ENCODE measurements at regions not wholly inside any gene's neighbourhood (a gene's known extent, or its start where the extent isn't known, plus 50 kb on each side); places are given as distances from the start of the nearest gene placed in this dataset.

GRCh38 chr2:11008773-11009172, 97.0 kb downstream of the KCNF1 start:
- no peaks in the 10 kb centered on the region for H3K9me3 ChIP-seq
- TF ChIP-seq CHD2 (IDR thresholded peaks at IDR 0.05; ENCODE audit: low read length, partially characterized antibody) (no peak), MXI1 (IDR thresholded peaks at IDR 0.05; ENCODE audit: low read depth, low read length) (no peak), MAX (IDR thresholded peaks at IDR 0.05; ENCODE audit: low read depth) (no peak), RXRA (IDR thresholded peaks at IDR 0.05; ENCODE audit: borderline replicate concordance, low read depth) (no peak), RFX5 (IDR thresholded peaks at IDR 0.05; ENCODE audit: low read length) (no peak), FOXJ3 (CRISPR knock-in tag; IDR thresholded peaks at IDR 0.05) (no peak), ELF1 (IDR thresholded peaks at IDR 0.05) (no peak)
- ChIA-PET CTCF (interaction anchor here (1.0 to 2.4 kb wide), 4 partner anchors 22 to 177 kb away, joined by 3 to 6 read pairs (median 6); no protein-coding TSS in a partner anchor), POLR2A (no interaction called here)
- no peaks in the 10 kb centered on the region for H3K9me2 ChIP-seq
- H4K20me1 ChIP-seq (ENCODE audit: insufficient read depth) = no peaks in the 10 kb centered on the region
- no peak overlapping the region for H3K27ac ChIP-seq (ENCODE audit: low read depth in 2 of 2, low read length in 1 of 2)
- WGBS (ENCODE audit: low lambda C conversion rate) = 66% methylated on average over 4 of the region's 4 CpGs
- no peaks in the 10 kb centered on the region for H3K36me3 ChIP-seq (replicated peaks in 1 of 2; ENCODE audit: control insufficient read depth in 1 of 2, insufficient read depth in 2 of 2, low read length in 1 of 2)
- H3K4me2 ChIP-seq = no peak overlapping the region
- H2AFZ ChIP-seq (ENCODE audit: low read depth) = no peak overlapping the region
- H3K4me3 ChIP-seq (ENCODE audit: low read depth in 2 of 2, low read length in 1 of 2) = no peak overlapping the region
- DNase-seq = no peak
- peaks cover 3% of the 10 kb centered on the region for H3F3A ChIP-seq (replicated peaks; ENCODE audit: insufficient read depth)
- H3K4me1 ChIP-seq (ENCODE audit: control insufficient read depth in 1 of 2, insufficient read depth in 2 of 2, low read depth in 1 of 2, low read length in 1 of 2) = peaks cover 0 to 3% of the 10 kb centered on the region in 2 experiments; a peak in 1 of 4 replicates
- 0 out of 2 replicates have a peak, but pooled peaks cover 4% of the 10 kb centered on the region for H3K27me3 ChIP-seq (ENCODE audit: insufficient read depth)
- no peak overlapping the region for H3K9ac ChIP-seq
- no peaks in the 10 kb centered on the region for H3K79me2 ChIP-seq (ENCODE audit: insufficient read depth)

- H3F3A ChIP-seq (replicated peaks; ENCODE audit: insufficient read depth) = no peaks in the 10 kb centered on the region
- H3K4me2 ChIP-seq = no peak overlapping the region
- WGBS (ENCODE audit: low lambda C conversion rate) = 78% methylated on average over 3 of the region's 3 CpGs
- ChIA-PET CTCF (interaction anchor here (0.6 to 2.4 kb wide), 4 partner anchors 19 to 177 kb away, joined by 3 to 6 read pairs (median 6); no protein-coding TSS in a partner anchor), POLR2A (no interaction called here)
- no peaks in the 10 kb centered on the region for H3K79me2 ChIP-seq (ENCODE audit: insufficient read depth)
- H2AFZ ChIP-seq (ENCODE audit: low read depth) = no peak overlapping the region
- H3K9ac ChIP-seq = no peak overlapping the region
- no peaks in the 10 kb centered on the region for H4K20me1 ChIP-seq (ENCODE audit: insufficient read depth)
- H3K4me3 ChIP-seq (ENCODE audit: low read depth in 2 of 2, low read length in 1 of 2) = no peak overlapping the region
- H3K9me3 ChIP-seq = no peaks in the 10 kb centered on the region
- H3K27ac ChIP-seq (ENCODE audit: low read depth in 2 of 2, low read length in 1 of 2) = no peak overlapping the region
- peaks cover 0 to 3% of the 10 kb centered on the region in 2 experiments; a peak in 1 of 4 replicates for H3K4me1 ChIP-seq (ENCODE audit: control insufficient read depth in 1 of 2, insufficient read depth in 2 of 2, low read depth in 1 of 2, low read length in 1 of 2)
- no peaks in the 10 kb centered on the region for H3K9me2 ChIP-seq
- no peak for DNase-seq
- H3K27me3 ChIP-seq (ENCODE audit: insufficient read depth) = peaks cover 5% of the 10 kb centered on the region; the same call in 1 of the 2 replicates
- H3K36me3 ChIP-seq (replicated peaks in 1 of 2; ENCODE audit: control insufficient read depth in 1 of 2, insufficient read depth in 2 of 2, low read length in 1 of 2) = no peaks in the 10 kb centered on the region
- TF ChIP-seq MXI1 (IDR thresholded peaks at IDR 0.05; ENCODE audit: low read depth, low read length) = no peak
- no peak for TF ChIP-seq EP300 (IDR thresholded peaks at IDR 0.05; ENCODE audit: borderline replicate concordance in 1 of 2, low read depth in 1 of 2, low read length in 1 of 2)
- no peak for TF ChIP-seq CTCF (IDR thresholded peaks at IDR 0.05)
- TF ChIP-seq CHD2 (IDR thresholded peaks at IDR 0.05; ENCODE audit: low read length, partially characterized antibody) = no peak
- no peak for TF ChIP-seq EZH2phosphoT487 (IDR thresholded peaks at IDR 0.05; ENCODE audit: borderline replicate concordance, low read depth)
- TF ChIP-seq JUND (IDR thresholded peaks at IDR 0.05) = no peak
- no peak for TF ChIP-seq GATA2 (CRISPR knock-in tag; IDR thresholded peaks at IDR 0.05)
- no peak for TF ChIP-seq TCF12 (IDR thresholded peaks at IDR 0.05)
- TF ChIP-seq REST (IDR thresholded peaks at IDR 0.05; ENCODE audit: low read depth, low read length) = no peak
- no peak for TF ChIP-seq RCOR1 (IDR thresholded peaks at IDR 0.05; ENCODE audit: low read length)
- TF ChIP-seq USF1 (IDR thresholded peaks at IDR 0.05; ENCODE audit: borderline replicate concordance, low read depth) = no peak
- no peak for TF ChIP-seq TAF1 (IDR thresholded peaks at IDR 0.05; ENCODE audit: borderline replicate concordance, low read depth, low read length)
- TF ChIP-seq SIN3A (IDR thresholded peaks at IDR 0.05; ENCODE audit: borderline replicate concordance, low read depth, low read length) = no peak
- no peak for TF ChIP-seq RFX5 (IDR thresholded peaks at IDR 0.05; ENCODE audit: low read length)
- no peak for TF ChIP-seq FOSL2 (IDR thresholded peaks at IDR 0.05; ENCODE audit: borderline replicate concordance, low read depth)
- TF ChIP-seq TEAD4 (IDR thresholded peaks at IDR 0.05; ENCODE audit: borderline replicate concordance, insufficient read depth) = no peak
Observed at GRCh38 chr2:11009176-11009575, 97.4 kb downstream of the KCNF1 start.

Measured in SK-N-SH (cell line).